Activated T-cell treated with anti-CD3 and anti-CD28 coated beads for 24 hours (primary cell): ENCODE measurements at regions not wholly inside any gene's neighbourhood (a gene's known extent, or its start where the extent isn't known, plus 50 kb on each side); places are given as distances from the start of the nearest gene placed in this dataset.
"Not testable (repeated sequence)": the region's sequence is repeated elsewhere in the genome, so short reads cannot be mapped to it uniquely, and the experiment has no call there.

ENCODE experiments used
- DNase-seq: peaks from one replicate; pipeline ENCODE4 v3.0.0-alpha.2; 2020; ENCODE audit warnings: low read depth

GRCh38 chr12:25337916-25338315 lies 87.2 kb upstream of the KRAS start:
- DNase-seq = no peak

- no peak for DNase-seq
Observed at GRCh38 chr12:25332143-25332542, 81.4 kb upstream of the KRAS start.

GRCh38 chr12:25328072-25328712 lies 77.5 kb upstream of the KRAS start:
- DNase-seq = no peak

DNA sequence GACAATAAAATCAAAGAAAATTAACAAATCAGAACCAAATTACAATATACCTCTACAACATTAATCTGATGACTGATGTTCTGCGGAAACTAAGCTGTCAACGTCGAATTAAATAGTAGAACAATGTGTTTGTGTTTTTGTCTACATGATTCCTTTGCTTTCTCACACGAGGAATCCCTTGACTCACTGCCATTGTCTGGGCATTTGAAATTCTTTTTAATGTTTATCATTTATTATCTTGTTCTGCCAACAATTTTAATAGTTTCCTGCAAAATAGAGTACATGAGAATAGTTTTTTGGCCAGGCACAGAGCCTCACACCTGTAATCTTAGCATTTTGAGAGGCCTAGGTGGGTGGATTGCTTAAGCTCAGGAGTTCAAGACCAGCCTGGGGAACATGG lies 76.6 kb upstream of the KRAS start:
- DNase-seq = no peak

DNA sequence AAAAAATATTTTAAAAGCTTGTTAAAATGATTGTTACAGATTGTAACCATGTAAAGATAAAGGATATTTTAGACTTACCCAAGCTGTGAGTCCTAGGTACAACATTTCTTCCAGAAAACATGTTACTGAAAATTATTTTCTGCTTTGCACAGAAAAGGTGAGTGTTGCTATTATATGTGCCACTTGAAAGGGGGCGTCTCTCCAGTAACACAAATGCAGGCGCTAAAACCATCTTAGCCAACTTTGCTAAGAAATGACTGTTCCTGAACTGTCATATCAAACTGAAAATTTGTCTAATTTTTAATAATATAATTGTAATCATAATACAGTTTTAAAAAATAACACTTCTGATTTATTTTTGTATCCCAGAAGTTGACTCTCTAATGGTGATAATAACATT lies 75.6 kb upstream of the KRAS start:
- DNase-seq = no peak

DNA sequence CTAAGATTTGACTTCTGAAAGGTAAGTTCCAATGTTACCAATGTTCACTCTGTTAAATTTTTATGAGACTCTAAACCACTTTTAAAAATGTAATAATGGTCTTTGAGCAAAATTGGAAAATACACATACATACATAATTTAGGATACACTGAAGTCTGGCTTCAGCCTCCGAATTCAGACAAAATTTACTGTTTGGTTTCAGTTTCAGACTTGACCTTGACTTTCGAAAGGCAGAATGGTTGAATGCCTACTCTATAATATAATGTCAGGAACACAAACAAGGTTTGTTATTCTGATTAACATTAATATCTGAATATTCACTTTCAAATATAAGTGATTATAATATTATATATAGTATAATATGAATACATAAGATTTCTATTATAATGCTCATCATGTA lies 74.1 kb upstream of the KRAS start:
- no peak for DNase-seq

GRCh38 chr12:25323581-25323982 lies 72.9 kb upstream of the KRAS start:
- DNase-seq = no peak

GRCh38 chr12:25322918-25323531 lies 72.3 kb upstream of the KRAS start:
- no peak for DNase-seq

DNA sequence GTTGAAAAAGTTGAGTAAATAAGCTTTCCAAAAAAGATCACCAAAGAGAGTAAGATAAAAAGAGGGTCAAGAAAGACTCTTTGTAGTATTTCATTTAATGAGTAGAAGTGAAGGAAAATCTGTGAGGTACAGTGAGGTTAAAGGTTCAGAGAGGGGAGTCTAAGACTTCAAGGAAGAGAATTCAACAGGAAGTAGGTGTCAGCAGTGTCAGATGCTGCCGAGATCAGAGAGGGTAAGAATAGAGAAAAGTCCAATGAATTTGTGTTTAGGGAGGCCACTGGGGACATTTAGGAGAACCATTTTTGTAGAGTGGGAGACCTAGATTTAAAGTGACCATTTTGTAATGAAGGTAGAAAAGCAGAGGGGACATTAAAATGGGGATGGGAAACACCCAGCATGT lies 71.6 kb upstream of the KRAS start:
- DNase-seq = no peak

- DNase-seq = no peak
Observed at GRCh38 chr12:25321772-25322171, 71.0 kb upstream of the KRAS start.

DNA sequence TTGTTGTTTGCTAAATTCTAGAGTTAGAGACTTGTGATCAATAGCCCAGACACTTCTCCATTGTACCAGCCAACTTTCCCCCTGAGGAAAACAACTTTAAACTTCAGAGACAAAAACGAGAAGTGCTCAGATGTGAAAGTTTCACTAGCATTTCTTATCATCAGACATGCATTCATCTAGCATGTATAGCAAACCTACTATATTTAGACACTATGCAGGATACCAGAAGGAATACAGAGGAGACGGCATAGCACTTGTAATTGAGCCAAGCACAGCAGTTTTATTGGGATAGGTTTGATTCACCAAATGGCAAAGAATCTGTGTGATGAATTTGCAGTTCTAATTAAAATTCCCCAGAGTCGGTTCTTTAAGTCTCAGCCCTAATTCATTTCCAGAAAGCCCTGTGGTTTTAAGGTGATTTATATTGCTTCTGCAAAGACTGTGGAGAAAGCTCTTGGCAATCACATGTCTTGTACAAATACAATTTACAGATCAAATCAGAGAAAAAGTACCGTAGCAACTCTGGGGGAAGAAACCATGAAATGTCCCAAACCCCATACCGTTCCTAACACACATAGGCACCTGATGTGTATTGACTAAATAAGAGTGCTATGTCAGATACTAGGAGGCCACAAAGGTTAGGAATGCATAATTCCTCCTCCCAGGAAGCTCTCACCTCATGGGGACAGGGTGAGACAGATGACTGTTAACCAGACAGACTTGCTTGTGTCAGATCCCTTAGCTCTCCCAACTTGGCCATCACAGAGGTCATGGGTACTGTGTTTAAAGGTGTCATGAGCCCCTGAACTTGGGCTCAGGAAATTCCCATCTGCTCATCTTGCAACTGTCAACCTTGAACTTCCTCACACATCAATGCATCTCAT lies 69.6 kb upstream of the KRAS start:
- no peak for DNase-seq

DNA sequence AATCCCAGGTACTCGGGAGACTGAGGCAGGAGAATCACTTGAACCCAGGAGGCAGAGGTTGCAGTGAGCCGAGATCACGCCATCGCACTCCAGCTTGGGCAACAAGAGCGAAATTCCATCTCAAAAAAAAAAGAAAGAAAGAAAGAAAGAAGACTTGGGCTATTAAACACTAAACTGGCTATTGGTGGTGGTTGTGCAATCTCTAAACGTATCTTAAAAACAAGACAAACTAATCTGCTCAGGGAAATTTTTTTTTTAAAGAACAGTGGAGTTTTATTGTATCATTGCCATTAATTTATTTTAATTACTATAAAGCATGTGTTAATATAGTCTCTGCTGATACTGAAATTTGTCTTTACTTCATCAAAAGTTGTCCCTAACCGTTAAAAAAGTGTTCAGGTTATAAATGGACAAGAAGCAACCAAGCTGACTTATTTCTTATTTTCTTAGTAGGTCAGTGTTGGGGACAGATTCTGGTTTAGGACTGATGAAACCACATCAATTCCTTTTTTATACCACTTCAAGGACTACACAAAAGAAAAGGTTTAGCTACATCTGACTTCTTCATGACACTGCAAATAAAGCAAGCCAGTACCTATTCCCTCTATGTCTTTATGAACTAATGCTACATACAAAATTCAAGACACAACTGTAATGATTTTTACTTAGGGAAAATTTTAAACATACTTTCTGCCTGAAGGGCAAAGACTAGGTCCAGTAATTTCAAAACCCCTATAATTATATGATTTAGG lies 68.7 kb upstream of the KRAS start:
- no peak for DNase-seq

DNA sequence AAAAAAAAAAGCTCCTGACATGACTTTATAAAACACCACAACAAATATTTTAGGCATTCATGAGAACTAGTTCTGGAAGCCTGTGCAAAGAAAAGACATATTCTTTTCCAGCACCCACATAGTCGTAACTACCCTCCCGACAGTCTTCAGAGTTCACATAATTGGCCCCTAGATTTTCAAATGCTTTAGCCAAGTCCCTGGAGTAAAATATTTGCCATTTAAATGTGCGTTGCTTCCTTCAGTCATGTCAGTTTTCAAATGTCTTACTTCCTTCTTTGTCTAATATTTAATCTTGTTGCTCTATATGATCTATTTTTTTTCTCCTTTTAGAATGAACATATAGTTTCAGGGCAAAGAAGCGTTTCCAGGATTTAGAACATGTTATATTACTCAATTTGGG lies 66.8 kb upstream of the KRAS start:
- no peak for DNase-seq

DNA sequence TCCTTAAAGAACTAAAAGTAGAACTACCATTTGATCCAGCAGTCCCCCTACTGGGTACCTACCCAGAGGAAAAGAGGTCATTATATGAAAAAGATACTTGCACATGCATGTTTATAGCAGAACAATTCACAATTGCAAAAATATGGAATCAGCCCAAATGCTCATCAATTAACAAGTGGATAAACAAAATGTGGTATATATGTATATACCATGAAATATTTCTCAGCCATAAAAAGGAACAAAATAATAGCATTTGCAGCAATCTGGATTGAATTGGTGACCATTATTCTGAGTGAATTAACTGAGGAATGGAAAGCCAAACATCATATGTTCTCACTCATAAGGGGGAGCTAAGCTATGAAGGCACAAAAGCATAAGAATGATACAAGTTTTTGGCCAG lies 64.7 kb upstream of the KRAS start:
- no peak for DNase-seq

- DNase-seq = not testable (repeated sequence)
Observed at GRCh38 chr12:25313266-25313990, 62.7 kb upstream of the KRAS start.

GRCh38 chr12:25311506-25311905 lies 60.8 kb upstream of the KRAS start:
- no peak for DNase-seq

- not testable (repeated sequence) for DNase-seq
Observed at GRCh38 chr12:25310071-25310470, 59.3 kb upstream of the KRAS start.

DNA sequence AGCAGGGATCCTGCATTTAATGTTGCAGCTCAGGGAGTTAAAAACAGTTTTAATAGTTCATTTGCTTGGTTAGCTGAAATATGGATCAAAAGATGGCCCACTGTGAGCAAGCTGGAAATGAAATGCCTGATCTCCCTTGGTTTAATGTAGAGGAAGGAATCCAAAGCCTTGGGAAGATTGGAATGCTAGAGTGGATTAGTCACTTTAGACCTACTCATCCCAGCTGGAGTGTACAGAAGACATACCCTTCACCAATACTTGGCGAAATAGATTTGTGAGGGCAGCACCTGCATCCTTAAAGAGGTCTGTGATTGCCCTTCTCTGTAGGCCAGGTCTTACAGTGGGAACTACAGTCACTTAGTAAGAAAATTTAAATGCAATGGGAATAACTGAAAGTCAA lies 58.0 kb upstream of the KRAS start:
- no peak for DNase-seq

GRCh38 chr12:25307818-25308217 lies 57.1 kb upstream of the KRAS start:
- no peak for DNase-seq

DNA sequence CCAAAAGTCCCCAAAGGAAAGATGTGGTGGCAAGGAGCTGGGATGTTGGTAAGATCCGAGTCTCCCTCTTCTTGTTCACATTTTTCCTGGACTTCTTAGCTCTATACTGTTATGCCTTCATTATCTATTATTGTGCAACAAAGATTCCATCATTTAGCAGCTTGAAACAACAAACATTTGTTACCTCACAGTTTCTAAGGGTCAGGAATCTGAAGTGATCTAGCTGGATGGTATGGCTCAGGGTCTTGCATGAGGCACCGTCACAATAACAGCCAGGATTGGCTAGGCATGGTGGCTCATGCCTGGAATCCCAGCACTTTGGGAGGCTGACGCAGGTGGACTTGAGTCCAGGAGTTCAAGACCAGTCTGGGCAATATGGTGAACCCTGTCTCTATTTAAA lies 51.1 kb upstream of the KRAS start:
- DNase-seq = no peak
